Mesenchymal stem cell (in vitro differentiated cells and primary cell): ENCODE measurements at regions not wholly inside any gene's neighbourhood (a gene's known extent, or its start where the extent isn't known, plus 50 kb on each side); places are given as distances from the start of the nearest gene placed in this dataset.
A peak's percentile ranks its signal among the peaks of the same experiment; 100 is the strongest.
"Not testable (repeated sequence)": the region's sequence is repeated elsewhere in the genome, so short reads cannot be mapped to it uniquely, and the experiment has no call there.

ENCODE experiments used
- DNase-seq: peaks from one replicate; pipeline ENCODE4 v3.0.0-alpha.2; 2013
- H2AFZ ChIP-seq: one replicate; pipeline ENCODE4 v1.6.1; 2013; ENCODE audit warnings: low read depth, mild to moderate bottlenecking, control low read depth, inconsistent platforms, low read length, moderate library complexity
- H2AK5ac ChIP-seq: 2 replicates; pipeline ENCODE4 v1.6.1; 2013; ENCODE audit warnings: low read length, moderate library complexity, mild to moderate bottlenecking, inconsistent platforms; ENCODE audit not compliant: severe bottlenecking
- H2BK120ac ChIP-seq: one replicate; pipeline ENCODE4 v1.6.1; 2013; ENCODE audit warnings: low read depth, mild to moderate bottlenecking, inconsistent platforms, low read length, moderate library complexity
- H2BK12ac ChIP-seq, 2 experiments: one replicate each; pipeline ENCODE4 v1.6.1; 2013; ENCODE audit warnings: inconsistent platforms in 2 of 2, low read length in 2 of 2, mild to moderate bottlenecking in 2 of 2, moderate library complexity in 2 of 2, control low read depth in 1 of 2
- H2BK15ac ChIP-seq: one replicate; pipeline ENCODE4 v1.6.1; 2013; ENCODE audit warnings: mild to moderate bottlenecking, low read depth, inconsistent platforms; ENCODE audit not compliant: poor library complexity, severe bottlenecking
- H2BK5ac ChIP-seq: 2 replicates; pipeline ENCODE4 v1.6.1; 2013; ENCODE audit warnings: low read depth, mild to moderate bottlenecking, low read length, control low read depth, inconsistent platforms; ENCODE audit not compliant: poor library complexity, severe bottlenecking
- H3K14ac ChIP-seq, 2 experiments: one replicate each; pipeline ENCODE4 v1.6.1; 2013; ENCODE audit warnings: inconsistent platforms in 2 of 2, low read length in 2 of 2, control low read depth in 1 of 2, mild to moderate bottlenecking in 1 of 2, moderate library complexity in 1 of 2
- H3K18ac ChIP-seq, 2 experiments: one replicate each; pipeline ENCODE4 v1.6.1; 2013; ENCODE audit warnings: inconsistent platforms in 2 of 2, low read length in 2 of 2, control low read depth in 1 of 2, low read depth in 1 of 2, mild to moderate bottlenecking in 1 of 2
- H3K23ac ChIP-seq, 2 experiments: one replicate each; pipeline ENCODE4 v1.6.1; 2013; ENCODE audit warnings: inconsistent platforms in 2 of 2, low read length in 2 of 2, mild to moderate bottlenecking in 2 of 2, moderate library complexity in 2 of 2, control low read depth in 1 of 2
- H3K27ac ChIP-seq: 2 replicates; pipeline ENCODE4 v1.5.1; 2013; ENCODE audit warnings: mild to moderate bottlenecking, moderate library complexity, low read length, control low read depth, inconsistent platforms; ENCODE audit not compliant: poor library complexity, severe bottlenecking
- H3K27me3 ChIP-seq, 2 experiments: 2 replicates each; pipeline versions ENCODE4 v1.6.1 to v1.7.0; 2013; ENCODE audit warnings: low read length in 2 of 2, mild to moderate bottlenecking in 2 of 2, moderate library complexity in 2 of 2, control low read depth in 1 of 2, inconsistent platforms in 1 of 2; ENCODE audit not compliant: control insufficient read depth in 1 of 2, insufficient read depth in 1 of 2
- H3K36me3 ChIP-seq, 2 experiments: 2 replicates each; pipeline versions ENCODE4 v1.6.1 to v1.7.0; 2013; ENCODE audit warnings: low read length in 2 of 2, control low read depth in 1 of 2, inconsistent platforms in 1 of 2, low read depth in 1 of 2, mild to moderate bottlenecking in 1 of 2; ENCODE audit not compliant: insufficient read depth in 2 of 2, control insufficient read depth in 1 of 2
- H3K4ac ChIP-seq, 2 experiments: one replicate each; pipeline ENCODE4 v1.6.1; 2013; ENCODE audit warnings: inconsistent platforms in 2 of 2, low read length in 2 of 2, mild to moderate bottlenecking in 2 of 2, moderate library complexity in 2 of 2, control low read depth in 1 of 2, low read depth in 1 of 2
- H3K4me1 ChIP-seq: 2 replicates; pipeline ENCODE4 v1.6.1; 2013; ENCODE audit warnings: low read depth, low read length, control low read depth; ENCODE audit not compliant: control insufficient read depth, insufficient read depth
- H3K4me2 ChIP-seq: 2 replicates; pipeline ENCODE4 v1.6.1; 2013; ENCODE audit warnings: low read length, mild to moderate bottlenecking, inconsistent platforms; ENCODE audit not compliant: poor library complexity, severe bottlenecking
- H3K4me3 ChIP-seq, 2 experiments: 2 replicates each; pipeline versions ENCODE4 v1.5.1 to v1.7.0; 2013; ENCODE audit warnings: low read length in 2 of 2, mild to moderate bottlenecking in 2 of 2, control low read depth in 1 of 2, low read depth in 1 of 2; ENCODE audit not compliant: insufficient read depth in 1 of 2
- H3K79me1 ChIP-seq: replicated peaks from 2 replicates; pipeline ENCODE4 v1.6.1; 2013; ENCODE audit warnings: mild to moderate bottlenecking, control low read depth, low read length, inconsistent platforms; ENCODE audit not compliant: poor library complexity, severe bottlenecking
- H3K9ac ChIP-seq: 2 replicates; pipeline ENCODE4 v1.7.0; 2013; ENCODE audit warnings: mild to moderate bottlenecking, low read length, moderate library complexity
- H3K9me3 ChIP-seq: 2 replicates; pipeline ENCODE4 v1.7.0; 2013; ENCODE audit warnings: mild to moderate bottlenecking, low read length; ENCODE audit not compliant: control insufficient read depth
- H4K8ac ChIP-seq: one replicate; pipeline ENCODE4 v1.6.1; 2013; ENCODE audit warnings: inconsistent platforms, mild to moderate bottlenecking, low read length, moderate library complexity
- H4K91ac ChIP-seq: one replicate; pipeline ENCODE4 v1.6.1; 2013; ENCODE audit warnings: mild to moderate bottlenecking, low read length, inconsistent platforms
- WGBS: methylation state at CpG from one replicate; pipeline ENCODE4 v1.1.7; 2013; ENCODE audit warnings: mixed read lengths; 5-methylcytosine and 5-hydroxymethylcytosine counted together

GRCh38 chr7:359226-359765 lies 69.3 kb downstream of the FOXL3 start:
- Histone ChIP-seq H3K27ac (no peak overlapping the region), H3K79me1 (no peaks in the 10 kb centered on the region), H3K14ac (no peak overlapping the region), H3K23ac (no peak overlapping the region), H4K8ac (no peak overlapping the region), H3K4ac (no peak overlapping the region), H3K36me3 (no peaks in the 10 kb centered on the region), H2BK120ac (no peak overlapping the region), H4K91ac (no peak overlapping the region), H3K9me3 (peaks cover 9% of the 10 kb centered on the region), H2BK15ac (no peak overlapping the region), H3K27me3 (peaks cover 38 to 44% of the 10 kb centered on the region in 2 experiments), H2BK5ac (no peak overlapping the region), H3K18ac (no peak overlapping the region), H2BK12ac (no peak overlapping the region), H3K9ac (no peak overlapping the region), H2AFZ (no peak overlapping the region), H3K4me3 (no peak overlapping the region), H3K4me1 (peaks cover 2% of the 10 kb centered on the region), H3K4me2 (no peak overlapping the region), H2AK5ac (no peak overlapping the region)
- DNase-seq: no peak
- 85% methylated on average over 19 of the region's 19 CpGs for WGBS

- no peaks in the 10 kb centered on the region for H3K36me3 ChIP-seq
- no peak overlapping the region for H2BK5ac ChIP-seq
- no peak for DNase-seq
- H3K23ac ChIP-seq: no peak overlapping the region
- H3K4me1 ChIP-seq: peaks cover 2% of the 10 kb centered on the region
- H3K4me3 ChIP-seq: no peak overlapping the region
- no peak overlapping the region for H4K8ac ChIP-seq
- H2BK120ac ChIP-seq: no peak overlapping the region
- no peak overlapping the region for H3K27ac ChIP-seq
- H3K9ac ChIP-seq: no peak overlapping the region
- H3K4me2 ChIP-seq: no peak overlapping the region
- no peaks in the 10 kb centered on the region for H3K79me1 ChIP-seq
- no peak overlapping the region for H4K91ac ChIP-seq
- no peak overlapping the region for H2BK12ac ChIP-seq
- H2AK5ac ChIP-seq: no peak overlapping the region
- H3K14ac ChIP-seq: peak overlapping the region in 1 of 2 experiments; percentile 15
- no peak overlapping the region for H2AFZ ChIP-seq
- no peak overlapping the region for H2BK15ac ChIP-seq
- peaks cover 9% of the 10 kb centered on the region for H3K9me3 ChIP-seq
- peaks cover 40 to 50% of the 10 kb centered on the region in 2 experiments for H3K27me3 ChIP-seq
- H3K4ac ChIP-seq: no peak overlapping the region
- 81% methylated on average over 24 of the region's 25 CpGs for WGBS
- H3K18ac ChIP-seq: no peak overlapping the region
Measured at GRCh38 chr7:359766-360361, 69.9 kb downstream of the FOXL3 start.

GRCh38 chr7:360454-361100 lies 70.6 kb downstream of the FOXL3 start:
- Histone ChIP-seq H4K91ac (no peak overlapping the region), H4K8ac (no peak overlapping the region), H3K4me1 (peaks cover 2% of the 10 kb centered on the region), H3K23ac (no peak overlapping the region), H3K79me1 (no peaks in the 10 kb centered on the region), H3K18ac (no peak overlapping the region), H2BK120ac (no peak overlapping the region), H3K4ac (no peak overlapping the region), H3K4me3 (no peak overlapping the region), H2BK5ac (no peak overlapping the region), H3K27ac (no peak overlapping the region), H3K36me3 (no peaks in the 10 kb centered on the region), H2AK5ac (no peak overlapping the region), H2BK12ac (no peak overlapping the region), H2BK15ac (no peak overlapping the region), H3K9me3 (peaks cover 9% of the 10 kb centered on the region), H3K9ac (no peak overlapping the region), H3K27me3 (peaks cover 43 to 54% of the 10 kb centered on the region in 2 experiments), H2AFZ (no peak overlapping the region), H3K14ac (no peak overlapping the region), H3K4me2 (no peak overlapping the region)
- no peak for DNase-seq
- 80% methylated on average over 37 of the region's 39 CpGs for WGBS

GRCh38 chr7:361182-361581 lies 71.2 kb downstream of the FOXL3 start:
- H3K4me3 ChIP-seq, H2AFZ ChIP-seq, H3K4ac ChIP-seq, H3K18ac ChIP-seq, H2BK15ac ChIP-seq, H2AK5ac ChIP-seq, H4K91ac ChIP-seq, H3K36me3 ChIP-seq, H3K9me3 ChIP-seq, H4K8ac ChIP-seq, H2BK120ac ChIP-seq, H3K9ac ChIP-seq, H3K79me1 ChIP-seq, H3K4me2 ChIP-seq, H3K27ac ChIP-seq, H3K14ac ChIP-seq, DNase-seq, H2BK5ac ChIP-seq, H3K23ac ChIP-seq, H3K4me1 ChIP-seq, H2BK12ac ChIP-seq: not testable (repeated sequence)
- H3K27me3 ChIP-seq: peaks cover 49 to 58% of the 10 kb centered on the region in 2 experiments
- WGBS: 82% methylated on average over 11 of the region's 20 CpGs
